ENCODE measurements at regions not wholly inside any gene's neighbourhood (a gene's known extent, or its start where the extent isn't known, plus 50 kb on each side); places are given as distances from the start of the nearest gene placed in this dataset.

GRCh38 chr10:14413523-14413922 is 82.8 kb upstream of the FRMD4A start:
- TF ChIP-seq CTCF (conservative IDR thresholded peaks at IDR 0.05) (no peak), ZFX (IDR thresholded peaks at IDR 0.05) (no peak)
- H3K27ac ChIP-seq: no peak overlapping the region

GRCh38 chr10:14412624-14413023 is 81.9 kb upstream of the FRMD4A start:
- TF ChIP-seq ZFX (IDR thresholded peaks at IDR 0.05): no peak
- no peak for TF ChIP-seq CTCF (conservative IDR thresholded peaks at IDR 0.05)

GRCh38 chr10:14409856-14410458 is 79.2 kb upstream of the FRMD4A start:
- no peak overlapping the region for H3K27ac ChIP-seq
- no peak for TF ChIP-seq CTCF (conservative IDR thresholded peaks at IDR 0.05)

More at GRCh38 chr10:14412624-14413023, 81.9 kb upstream of the FRMD4A start:
- no peak overlapping the region for H3K27ac ChIP-seq

GRCh38 chr10:14409247-14409646 is 78.5 kb upstream of the FRMD4A start:
- TF ChIP-seq CTCF (conservative IDR thresholded peaks at IDR 0.05): no peak
- no peak for TF ChIP-seq ZFX (IDR thresholded peaks at IDR 0.05)

GRCh38 chr10:14408139-14408538 is 77.4 kb upstream of the FRMD4A start:
- H3K27ac ChIP-seq: peak overlapping the region; percentile 54; the same call in 1 of the 2 replicates
- TF ChIP-seq CTCF (conservative IDR thresholded peaks at IDR 0.05) (no peak), ZFX (IDR thresholded peaks at IDR 0.05) (no peak)

More at GRCh38 chr10:14409247-14409646, 78.5 kb upstream of the FRMD4A start:
- no peak overlapping the region for H3K27ac ChIP-seq

- peak overlapping the region; percentile 54; the same call in 1 of the 2 replicates for H3K27ac ChIP-seq
- TF ChIP-seq CTCF (conservative IDR thresholded peaks at IDR 0.05) (no peak), ZFX (IDR thresholded peaks at IDR 0.05) (no peak)
Observed at GRCh38 chr10:14407567-14407966, 76.8 kb upstream of the FRMD4A start.

- TF ChIP-seq ZFX (IDR thresholded peaks at IDR 0.05): no peak
- TF ChIP-seq CTCF (conservative IDR thresholded peaks at IDR 0.05): no peak
- H3K27ac ChIP-seq: no peak overlapping the region
Observed at GRCh38 chr10:14405076-14406065, 74.6 kb upstream of the FRMD4A start.

Data from C4-2B (cell line).